Activated CD8-positive, alpha-beta memory T cell treated with anti-CD3 and anti-CD28 coated beads, Interleukin-2, amount 10 ng/mL, durations not matched to agents 7 days and 5 days (primary cell): ENCODE measurements at regions not wholly inside any gene's neighbourhood (a gene's known extent, or its start where the extent isn't known, plus 50 kb on each side); places are given as distances from the start of the nearest gene placed in this dataset.

Experiments
- ATAC-seq: fragments of 150-1000 bp; cut with Tn5 transposase; one replicate; pipeline ENCODE4 v1.10.0; 2021; ENCODE audit warnings: moderate library complexity
- CTCF ChIA-PET: fragments of 350-600 bp; sonication (Branson Sonifier 250); formaldehyde crosslinking; loops from one replicate; lab custom pipeline; 2021; ENCODE audit warnings: antibody characterized with exemption; lab: Charles Lee
- DNase-seq: peaks from one replicate; pipeline ENCODE4 v3.0.0-alpha.2; 2020
- H3K27ac Mint-ChIP-seq: one replicate; pipeline ENCODE4 v1.8.0; 2021; ENCODE audit warnings: mild to moderate bottlenecking, mixed read lengths
- H3K27me3 Mint-ChIP-seq: one replicate; pipeline ENCODE4 v1.8.0; 2021; ENCODE audit warnings: mixed read lengths
- H3K36me3 Mint-ChIP-seq: one replicate; pipeline ENCODE4 v1.8.0; 2021; ENCODE audit warnings: mild to moderate bottlenecking, mixed read lengths
- H3K4me1 Mint-ChIP-seq: one replicate; pipeline ENCODE4 v1.8.0; 2021; ENCODE audit warnings: mixed read lengths
- H3K4me3 Mint-ChIP-seq: one replicate; pipeline ENCODE4 v1.8.0; 2021; ENCODE audit warnings: mild to moderate bottlenecking, moderate library complexity, mixed read lengths
- H3K9me3 Mint-ChIP-seq: one replicate; pipeline ENCODE4 v1.8.0; 2022; ENCODE audit warnings: low read depth, mixed read lengths

- H3K36me3 Mint-ChIP-seq, result no peaks in the 10 kb centered on the region
- DNase-seq, result no peak
- ATAC-seq, result no peak
- peaks cover 11% of the 10 kb centered on the region for H3K27me3 Mint-ChIP-seq
- H3K4me3 Mint-ChIP-seq, result no peak overlapping the region
- no peaks in the 10 kb centered on the region for H3K4me1 Mint-ChIP-seq
- no peaks in the 10 kb centered on the region for H3K9me3 Mint-ChIP-seq
- H3K27ac Mint-ChIP-seq, result no peak overlapping the region
- CTCF ChIA-PET, result no interaction called here
These were observed 629.1 kb downstream of the ZEB2 start for GRCh38 chr2:143890798-143891197.

GRCh38 chr2:143889216-143889615 is 630.7 kb downstream of the ZEB2 start:
- no peak overlapping the region for H3K27ac Mint-ChIP-seq
- DNase-seq (no peak), ATAC-seq (no peak)
- no peak overlapping the region for H3K4me3 Mint-ChIP-seq
- CTCF ChIA-PET, result no interaction called here
- no peaks in the 10 kb centered on the region for H3K36me3 Mint-ChIP-seq
- no peaks in the 10 kb centered on the region for H3K4me1 Mint-ChIP-seq
- peaks cover 5% of the 10 kb centered on the region for H3K27me3 Mint-ChIP-seq
- no peaks in the 10 kb centered on the region for H3K9me3 Mint-ChIP-seq

GRCh38 chr2:143885461-143885860 is 634.5 kb downstream of the ZEB2 start:
- Mint-ChIP-seq H3K4me3 (no peak overlapping the region), H3K27ac (no peak overlapping the region), H3K9me3 (no peaks in the 10 kb centered on the region), H3K4me1 (no peaks in the 10 kb centered on the region), H3K36me3 (no peaks in the 10 kb centered on the region), H3K27me3 (peaks cover 3% of the 10 kb centered on the region)
- ATAC-seq (no peak), DNase-seq (no peak)
- CTCF ChIA-PET, result no interaction called here

- H3K4me3 Mint-ChIP-seq, result no peak overlapping the region
- no peak overlapping the region for H3K27ac Mint-ChIP-seq
- no peaks in the 10 kb centered on the region for H3K36me3 Mint-ChIP-seq
- H3K9me3 Mint-ChIP-seq, result no peaks in the 10 kb centered on the region
- DNase-seq, result no peak
- ATAC-seq, result no peak
- peaks cover 2% of the 10 kb centered on the region for H3K27me3 Mint-ChIP-seq
- CTCF ChIA-PET, result no interaction called here
- H3K4me1 Mint-ChIP-seq, result no peaks in the 10 kb centered on the region
These were observed 638.7 kb downstream of the ZEB2 start for GRCh38 chr2:143881246-143881645.

GRCh38 chr2:143877876-143878530 is 641.9 kb downstream of the ZEB2 start:
- ATAC-seq (no peak), DNase-seq (no peak)
- CTCF ChIA-PET, result no interaction called here
- H3K4me3 Mint-ChIP-seq, result no peak overlapping the region
- H3K27me3 Mint-ChIP-seq, result no peaks in the 10 kb centered on the region
- no peak overlapping the region for H3K27ac Mint-ChIP-seq
- no peaks in the 10 kb centered on the region for H3K9me3 Mint-ChIP-seq
- H3K36me3 Mint-ChIP-seq, result peaks cover 1% of the 10 kb centered on the region
- H3K4me1 Mint-ChIP-seq, result peaks cover 7% of the 10 kb centered on the region

GRCh38 chr2:143877056-143877455 is 642.9 kb downstream of the ZEB2 start:
- DNase-seq (no peak), ATAC-seq (no peak)
- H3K4me3 Mint-ChIP-seq, result no peak overlapping the region
- no peaks in the 10 kb centered on the region for H3K27me3 Mint-ChIP-seq
- peaks cover 1% of the 10 kb centered on the region for H3K36me3 Mint-ChIP-seq
- H3K4me1 Mint-ChIP-seq, result peaks cover 7% of the 10 kb centered on the region
- no peaks in the 10 kb centered on the region for H3K9me3 Mint-ChIP-seq
- CTCF ChIA-PET, result no interaction called here
- no peak overlapping the region for H3K27ac Mint-ChIP-seq

GRCh38 chr2:143875295-143876233 is 644.4 kb downstream of the ZEB2 start:
- Mint-ChIP-seq H3K36me3 (peaks cover 1% of the 10 kb centered on the region), H3K9me3 (no peaks in the 10 kb centered on the region), H3K4me1 (peaks cover 7% of the 10 kb centered on the region), H3K27me3 (no peaks in the 10 kb centered on the region), H3K4me3 (no peak overlapping the region), H3K27ac (no peak overlapping the region)
- CTCF ChIA-PET, result no interaction called here
- ATAC-seq (peak; percentile 53), DNase-seq (no peak)

GRCh38 chr2:143873886-143874285 is 646.0 kb downstream of the ZEB2 start:
- ATAC-seq (no peak), DNase-seq (no peak)
- CTCF ChIA-PET, result no interaction called here
- Mint-ChIP-seq H3K27me3 (no peaks in the 10 kb centered on the region), H3K4me1 (peaks cover 7% of the 10 kb centered on the region), H3K4me3 (no peak overlapping the region), H3K36me3 (peaks cover 2% of the 10 kb centered on the region), H3K27ac (no peak overlapping the region), H3K9me3 (peaks cover 1% of the 10 kb centered on the region)

GRCh38 chr2:143870696-143871095 is 649.2 kb downstream of the ZEB2 start:
- DNase-seq (no peak), ATAC-seq (no peak)
- CTCF ChIA-PET, result interaction anchor here (0.7 kb wide), 1 partner anchor 95 kb away, joined by 3 read pairs; no protein-coding TSS in a partner anchor
- Mint-ChIP-seq H3K4me1 (peaks cover 6% of the 10 kb centered on the region), H3K4me3 (no peak overlapping the region), H3K27ac (no peak overlapping the region), H3K36me3 (peaks cover 2% of the 10 kb centered on the region), H3K27me3 (no peaks in the 10 kb centered on the region), H3K9me3 (peaks cover 2% of the 10 kb centered on the region)

GRCh38 chr2:143856978-143857377 is 662.9 kb downstream of the ZEB2 start:
- Mint-ChIP-seq H3K27me3 (peaks cover 10% of the 10 kb centered on the region), H3K36me3 (peaks cover 3% of the 10 kb centered on the region), H3K4me1 (no peaks in the 10 kb centered on the region), H3K27ac (no peak overlapping the region), H3K4me3 (no peak overlapping the region), H3K9me3 (peaks cover 3% of the 10 kb centered on the region)
- ATAC-seq, result no peak
- CTCF ChIA-PET, result no interaction called here
- DNase-seq, result no peak

GRCh38 chr2:143852759-143853158 is 667.2 kb downstream of the ZEB2 start:
- Mint-ChIP-seq H3K27me3 (peaks cover 31% of the 10 kb centered on the region), H3K9me3 (no peaks in the 10 kb centered on the region), H3K4me3 (no peak overlapping the region), H3K4me1 (no peaks in the 10 kb centered on the region), H3K27ac (no peak overlapping the region), H3K36me3 (no peaks in the 10 kb centered on the region)
- no peak for DNase-seq
- CTCF ChIA-PET, result no interaction called here
- ATAC-seq, result no peak

- Mint-ChIP-seq H3K27me3 (peaks cover 44% of the 10 kb centered on the region), H3K4me3 (no peak overlapping the region), H3K4me1 (peaks cover 6% of the 10 kb centered on the region), H3K27ac (no peak overlapping the region), H3K9me3 (no peaks in the 10 kb centered on the region), H3K36me3 (no peaks in the 10 kb centered on the region)
- ATAC-seq, result no peak
- DNase-seq, result no peak
- CTCF ChIA-PET, result no interaction called here
These were observed 669.8 kb downstream of the ZEB2 start for GRCh38 chr2:143850084-143850483.

- H3K36me3 Mint-ChIP-seq, result no peaks in the 10 kb centered on the region
- CTCF ChIA-PET, result interaction anchor here (0.8 kb wide), 1 partner anchor 813 kb away, joined by 3 read pairs; no protein-coding TSS in a partner anchor
- DNase-seq, result no peak
- H3K4me1 Mint-ChIP-seq, result peaks cover 7% of the 10 kb centered on the region
- H3K9me3 Mint-ChIP-seq, result no peaks in the 10 kb centered on the region
- H3K4me3 Mint-ChIP-seq, result no peak overlapping the region
- H3K27ac Mint-ChIP-seq, result no peak overlapping the region
- peaks cover 41% of the 10 kb centered on the region for H3K27me3 Mint-ChIP-seq
- ATAC-seq, result no peak
These were observed 672.7 kb downstream of the ZEB2 start for GRCh38 chr2:143847257-143847656.

GRCh38 chr2:143844986-143845385 is 674.9 kb downstream of the ZEB2 start:
- no peak for DNase-seq
- ATAC-seq, result no peak
- Mint-ChIP-seq H3K27me3 (peaks cover 36% of the 10 kb centered on the region), H3K36me3 (no peaks in the 10 kb centered on the region), H3K27ac (no peak overlapping the region), H3K4me1 (peaks cover 7% of the 10 kb centered on the region), H3K4me3 (no peak overlapping the region), H3K9me3 (no peaks in the 10 kb centered on the region)
- CTCF ChIA-PET, result no interaction called here
